Tibial nerve (tissue), 4 donors: ENCODE measurements at regions not wholly inside any gene's neighbourhood (a gene's known extent, or its start where the extent isn't known, plus 50 kb on each side); places are given as distances from the start of the nearest gene placed in this dataset.

Source experiments
- DNase-seq, 2 donors: peaks; one replicate each; pipeline ENCODE4 v3.0.0-alpha.2; 2019; ENCODE audit warnings: low spot score in 2 of 2
- H3K27ac ChIP-seq, 4 donors: fragments of 200-600 bp; sonication (generic) in 3 of 4; one replicate each; pipeline ENCODE4 v1.5.1; 2017 to 2019; ENCODE audit warnings: mild to moderate bottlenecking in 1 of 4
- H3K27me3 ChIP-seq, 2 donors: fragments of 200-600 bp; sonication (generic) in 1 of 2; one replicate each; pipeline versions ENCODE4 v1.5.1 to v1.6.0; 2017 to 2019
- H3K36me3 ChIP-seq, 3 donors: fragments of 200-600 bp; sonication (generic); one replicate each; pipeline ENCODE4 v1.5.1; 2018 to 2019
- H3K4me1 ChIP-seq, 4 donors: fragments of 200-600 bp; sonication (generic) in 3 of 4; one replicate each; pipeline ENCODE4 v1.5.1; 2017 to 2019
- H3K4me3 ChIP-seq, 4 donors: fragments of 200-600 bp; sonication (generic) in 3 of 4; one replicate each; pipeline ENCODE4 v1.5.1; 2017 to 2019; ENCODE audit warnings: mild to moderate bottlenecking in 1 of 4, moderate library complexity in 1 of 4
- H3K9me3 ChIP-seq, 4 donors: fragments of 200-600 bp; sonication (generic) in 3 of 4; one replicate each; pipeline ENCODE4 v1.5.1; 2017 to 2019
- EP300 ChIP-seq, 2 donors: sonication (generic); formaldehyde crosslinking; IDR thresholded peaks; one replicate each; pipeline ENCODE4 v1.6.1; 2017; ENCODE audit warnings: antibody characterized with exemption in 2 of 2, mild to moderate bottlenecking in 1 of 2
- POLR2A ChIP-seq, 2 donors: fragments of 450-650 bp; IDR thresholded peaks; one replicate each; pipeline ENCODE4 v1.6.1; 2017; ENCODE audit warnings: antibody characterized with exemption in 2 of 2, mild to moderate bottlenecking in 2 of 2, moderate library complexity in 2 of 2
- WGBS, 2 donors: methylation state at CpG; one replicate each; pipeline ENCODE4 v1.1.5; 2018; 5-methylcytosine and 5-hydroxymethylcytosine counted together
- TF ChIP-seq, protein P1 (sequence below), 5 experiments: fragments of 200-600 bp in 3 of 5; fragments of 450-650 bp in 2 of 5; sonication (generic) in 3 of 5; IDR thresholded peaks; one replicate each; pipeline ENCODE4 v1.5.1; 2016 to 2019; ENCODE audit warnings: antibody characterized with exemption in 5 of 5, mild to moderate bottlenecking in 3 of 5, moderate library complexity in 2 of 5

DNA sequence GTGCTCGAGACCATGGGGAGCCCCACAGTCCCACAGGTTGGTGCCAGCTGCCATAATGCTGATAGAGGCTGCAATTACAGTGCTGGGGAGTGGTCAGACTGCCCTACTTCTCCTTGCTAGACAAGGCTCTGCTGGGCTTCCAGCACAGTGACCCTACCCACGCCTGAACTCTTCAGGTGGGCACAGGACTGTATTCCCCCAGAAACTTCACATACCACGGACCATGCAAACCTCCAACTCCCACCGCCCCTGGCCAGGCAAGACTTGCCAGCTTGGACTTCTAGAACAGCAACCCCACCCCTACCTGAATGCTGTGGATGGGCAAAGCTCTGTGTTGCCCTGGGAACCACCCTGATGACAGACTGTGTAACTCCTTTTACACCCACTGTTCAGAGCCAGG is 885.3 kb downstream of the SI start:
- no peak for TF ChIP-seq POLR2A (IDR thresholded peaks at IDR 0.05)
- no peak for TF ChIP-seq EP300 (IDR thresholded peaks at IDR 0.05)
- TF ChIP-seq, protein P1, sequence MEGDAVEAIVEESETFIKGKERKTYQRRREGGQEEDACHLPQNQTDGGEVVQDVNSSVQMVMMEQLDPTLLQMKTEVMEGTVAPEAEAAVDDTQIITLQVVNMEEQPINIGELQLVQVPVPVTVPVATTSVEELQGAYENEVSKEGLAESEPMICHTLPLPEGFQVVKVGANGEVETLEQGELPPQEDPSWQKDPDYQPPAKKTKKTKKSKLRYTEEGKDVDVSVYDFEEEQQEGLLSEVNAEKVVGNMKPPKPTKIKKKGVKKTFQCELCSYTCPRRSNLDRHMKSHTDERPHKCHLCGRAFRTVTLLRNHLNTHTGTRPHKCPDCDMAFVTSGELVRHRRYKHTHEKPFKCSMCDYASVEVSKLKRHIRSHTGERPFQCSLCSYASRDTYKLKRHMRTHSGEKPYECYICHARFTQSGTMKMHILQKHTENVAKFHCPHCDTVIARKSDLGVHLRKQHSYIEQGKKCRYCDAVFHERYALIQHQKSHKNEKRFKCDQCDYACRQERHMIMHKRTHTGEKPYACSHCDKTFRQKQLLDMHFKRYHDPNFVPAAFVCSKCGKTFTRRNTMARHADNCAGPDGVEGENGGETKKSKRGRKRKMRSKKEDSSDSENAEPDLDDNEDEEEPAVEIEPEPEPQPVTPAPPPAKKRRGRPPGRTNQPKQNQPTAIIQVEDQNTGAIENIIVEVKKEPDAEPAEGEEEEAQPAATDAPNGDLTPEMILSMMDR (IDR thresholded peaks at IDR 0.05): no peak
- Histone ChIP-seq H3K36me3 (no peaks in the 10 kb centered on the region), H3K9me3 (no peaks in the 10 kb centered on the region), H3K27ac (no peak overlapping the region), H3K4me1 (no peaks in the 10 kb centered on the region), H3K27me3 (no peaks in the 10 kb centered on the region), H3K4me3 (no peak overlapping the region)
- DNase-seq: no peak
- 65 to 66% methylated on average over 4 of the region's 4 CpGs for WGBS, 2 donors

GRCh38 chr3:164190566-164190965 is 887.7 kb downstream of the SI start:
- Histone ChIP-seq H3K36me3 (no peaks in the 10 kb centered on the region), H3K27me3 (no peaks in the 10 kb centered on the region), H3K27ac (no peak overlapping the region), H3K9me3 (no peaks in the 10 kb centered on the region), H3K4me3 (no peak overlapping the region), H3K4me1 (no peaks in the 10 kb centered on the region)
- no peak for DNase-seq
- TF ChIP-seq POLR2A (IDR thresholded peaks at IDR 0.05) (no peak), EP300 (IDR thresholded peaks at IDR 0.05) (no peak)
- TF ChIP-seq, protein P1 (IDR thresholded peaks at IDR 0.05): no peak

GRCh38 chr3:164186095-164186494 is 892.2 kb downstream of the SI start:
- Histone ChIP-seq H3K27ac (no peak overlapping the region), H3K9me3 (no peaks in the 10 kb centered on the region), H3K36me3 (no peaks in the 10 kb centered on the region), H3K27me3 (no peaks in the 10 kb centered on the region), H3K4me1 (no peaks in the 10 kb centered on the region), H3K4me3 (no peak overlapping the region)
- no peak for TF ChIP-seq EP300 (IDR thresholded peaks at IDR 0.05)
- TF ChIP-seq, protein P1 (IDR thresholded peaks at IDR 0.05): no peak
- TF ChIP-seq POLR2A (IDR thresholded peaks at IDR 0.05): no peak
- 47 to 70% methylated on average over 3 of the region's 3 CpGs for WGBS, 2 donors
- no peak for DNase-seq

DNA sequence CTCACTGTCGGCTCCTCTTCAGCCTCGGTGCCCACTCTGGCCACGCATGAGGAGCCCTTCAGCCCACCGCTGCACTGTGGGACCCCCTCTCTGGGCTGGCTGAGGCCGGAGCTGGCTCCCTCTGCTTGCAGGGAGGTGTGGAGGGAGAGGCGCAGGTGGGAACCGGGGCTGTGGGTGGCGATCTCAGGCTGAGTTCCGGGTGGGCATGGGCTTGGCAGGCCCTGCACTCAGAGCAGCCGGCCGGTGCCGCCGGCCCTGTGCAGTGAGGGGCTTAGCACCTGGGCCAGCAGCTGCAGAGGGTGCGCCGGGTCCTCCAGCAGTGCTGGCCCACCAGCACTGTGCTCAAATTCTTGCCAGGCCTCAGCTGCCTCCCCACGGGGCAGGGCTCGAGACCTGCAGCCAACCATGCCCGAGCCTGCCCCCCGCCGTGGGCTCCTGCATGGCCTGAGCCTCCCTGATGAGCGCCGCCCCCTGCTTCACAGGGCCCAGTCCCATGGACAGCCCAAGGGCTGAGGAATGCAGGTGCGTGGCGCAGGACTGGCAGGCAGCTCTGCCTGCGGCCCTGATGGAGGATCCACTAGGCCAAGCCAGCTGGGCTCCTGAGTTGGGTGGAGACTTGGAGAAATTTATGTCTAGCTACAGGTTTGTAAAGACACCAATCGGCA is 899.1 kb downstream of the SI start:
- no peaks in the 10 kb centered on the region for H3K27me3 ChIP-seq
- H3K9me3 ChIP-seq: peaks cover 0 to 11% (median 0%) of the 10 kb centered on the region in 4 donors
- 83 to 90% methylated on average over 14 to 26 of the region's 26 CpGs for WGBS, 2 donors
- H3K36me3 ChIP-seq: no peaks in the 10 kb centered on the region
- H3K4me1 ChIP-seq: no peaks in the 10 kb centered on the region
- no peak for DNase-seq
- TF ChIP-seq EP300 (IDR thresholded peaks at IDR 0.05) (no peak), POLR2A (IDR thresholded peaks at IDR 0.05) (no peak)
- TF ChIP-seq, protein P1 (IDR thresholded peaks at IDR 0.05): no peak
- no peak overlapping the region for H3K27ac ChIP-seq
- no peak overlapping the region for H3K4me3 ChIP-seq

DNA sequence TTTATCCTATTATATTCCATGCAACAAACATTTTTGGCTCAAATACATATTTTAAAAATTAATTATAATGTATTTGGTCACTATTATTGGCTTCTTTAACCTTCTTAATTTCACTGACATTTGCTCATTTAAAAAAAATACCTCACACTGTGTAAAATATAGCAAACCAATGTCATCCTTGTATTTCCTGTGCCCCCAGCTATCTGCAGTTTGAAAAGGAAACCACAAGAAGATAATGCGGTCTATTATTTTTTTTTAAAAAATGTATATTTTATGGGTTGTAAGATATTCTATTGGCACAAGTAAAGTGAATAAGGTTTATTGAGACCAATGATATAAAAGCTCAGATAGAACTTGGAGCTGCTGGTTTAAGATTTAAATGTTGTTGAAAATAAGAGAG is 904.2 kb downstream of the SI start:
- H3K27ac ChIP-seq: no peak overlapping the region
- no peaks in the 10 kb centered on the region for H3K36me3 ChIP-seq
- TF ChIP-seq POLR2A (IDR thresholded peaks at IDR 0.05): no peak
- TF ChIP-seq, protein P1 (IDR thresholded peaks at IDR 0.05): no peak
- TF ChIP-seq EP300 (IDR thresholded peaks at IDR 0.05): no peak
- WGBS, 2 donors: 41 to 66% methylated on average over 1 of the region's 1 CpG
- no peaks in the 10 kb centered on the region for H3K4me1 ChIP-seq
- no peaks in the 10 kb centered on the region for H3K27me3 ChIP-seq
- no peak overlapping the region for H3K4me3 ChIP-seq
- H3K9me3 ChIP-seq: peaks cover 0 to 5% (median 0%) of the 10 kb centered on the region in 4 donors
- DNase-seq: no peak
